T-cell (primary cell): ENCODE measurements at regions not wholly inside any gene's neighbourhood (a gene's known extent, or its start where the extent isn't known, plus 50 kb on each side); places are given as distances from the start of the nearest gene placed in this dataset.

Experiments used
- ATAC-seq, 4 experiments: fragments of 200-7000 bp in 3 of 4; fragments of 150-1000 bp in 1 of 4; cut with Tn5 transposase; replicated peaks in 1 of 4; 1 replicate in 3 of 4; 2 replicates in 1 of 4; pipeline ENCODE4 v1.10.0; 2021; ENCODE audit warnings: moderate library complexity in 3 of 4, mild to moderate bottlenecking in 2 of 4, moderate number of reproducible peaks in 1 of 4
- CTCF ChIA-PET, 2 donors: fragments of 300-600 bp; sonication (Branson Sonifier 250); formaldehyde crosslinking; loops; one replicate each; lab custom pipeline; 2022; ENCODE audit warnings: antibody characterized with exemption in 2 of 2; lab: Charles Lee
- POLR2A ChIA-PET, 2 donors: fragments of 300-600 bp; sonication (Branson Sonifier 250); formaldehyde crosslinking; loops; one replicate each; lab custom pipeline; 2022; ENCODE audit warnings: antibody characterized with exemption in 2 of 2; lab: Charles Lee
- DNase-seq, 35 experiments: peaks; one replicate each; pipeline versions ENCODE4 v3.0.0 to v3.0.0-alpha.2; 2013 to 2023
- H3K27ac ChIP-seq: one replicate; pipeline ENCODE4 v1.5.1; 2013; ENCODE audit warnings: low read length
- H3K27me3 ChIP-seq, 2 experiments: replicated peaks in 1 of 2; 1 replicate in 1 of 2; 2 replicates in 1 of 2; pipeline versions ENCODE4 v1.6.1 to v1.7.0; 2013; ENCODE audit warnings: low read length in 1 of 2, mixed read lengths in 1 of 2; ENCODE audit not compliant: control insufficient read depth in 2 of 2, insufficient read depth in 2 of 2; ENCODE audit errors: extremely low read depth in 1 of 2
- H3K36me3 ChIP-seq, 2 donors: 1 replicate in 1 of 2; 2 replicates in 1 of 2; pipeline versions ENCODE4 v1.6.1 to v1.7.0; 2013; ENCODE audit warnings: low read length in 1 of 2; ENCODE audit not compliant: control insufficient read depth in 2 of 2, insufficient read depth in 1 of 2; ENCODE audit errors: extremely low read depth in 1 of 2
- H3K4me1 ChIP-seq, 2 experiments: 1 replicate in 1 of 2; 2 replicates in 1 of 2; pipeline versions ENCODE4 v1.6.1 to v1.7.0; 2013; ENCODE audit warnings: low read length in 2 of 2, mixed read lengths in 1 of 2; ENCODE audit not compliant: insufficient read depth in 2 of 2, control insufficient read depth in 1 of 2; ENCODE audit errors: extremely low read depth in 1 of 2
- H3K4me3 ChIP-seq, 2 donors: 1 replicate in 1 of 2; 2 replicates in 1 of 2; pipeline versions ENCODE4 v1.5.1 to v1.7.0; 2013; ENCODE audit warnings: mild to moderate bottlenecking in 2 of 2, low read length in 1 of 2, moderate library complexity in 1 of 2; ENCODE audit not compliant: control insufficient read depth in 1 of 2; ENCODE audit errors: extremely low read depth in 1 of 2
- H3K9me3 ChIP-seq: 2 replicates; pipeline ENCODE4 v1.7.0; 2013
- H3K27ac Mint-ChIP-seq, 2 donors: one replicate each; pipeline ENCODE4 v1.8.0; 2020 to 2021; ENCODE audit warnings: mild to moderate bottlenecking in 2 of 2, mixed read lengths in 2 of 2
- H3K27me3 Mint-ChIP-seq, 2 donors: one replicate each; pipeline ENCODE4 v1.8.0; 2021 to 2022; ENCODE audit warnings: mixed read lengths in 2 of 2
- H3K36me3 Mint-ChIP-seq: one replicate; pipeline ENCODE4 v1.8.0; 2021; ENCODE audit warnings: mixed read lengths
- H3K4me1 Mint-ChIP-seq, 3 donors: one replicate each; pipeline ENCODE4 v1.8.0; 2020 to 2022; ENCODE audit warnings: mixed read lengths in 3 of 3, mild to moderate bottlenecking in 1 of 3
- H3K4me3 Mint-ChIP-seq, 3 donors: one replicate each; pipeline ENCODE4 v1.8.0; 2020 to 2022; ENCODE audit warnings: mild to moderate bottlenecking in 3 of 3, mixed read lengths in 3 of 3, moderate library complexity in 3 of 3
- H3K9me3 Mint-ChIP-seq, 3 donors: one replicate each; pipeline ENCODE4 v1.8.0; 2020 to 2022; ENCODE audit warnings: mixed read lengths in 3 of 3
- WGBS: methylation state at CpG from one replicate; pipeline ENCODE4 v1.1.5; 2013; ENCODE audit warnings: missing lambda C conversion rate; ENCODE audit not compliant: insufficient coverage; 5-methylcytosine and 5-hydroxymethylcytosine counted together

DNA sequence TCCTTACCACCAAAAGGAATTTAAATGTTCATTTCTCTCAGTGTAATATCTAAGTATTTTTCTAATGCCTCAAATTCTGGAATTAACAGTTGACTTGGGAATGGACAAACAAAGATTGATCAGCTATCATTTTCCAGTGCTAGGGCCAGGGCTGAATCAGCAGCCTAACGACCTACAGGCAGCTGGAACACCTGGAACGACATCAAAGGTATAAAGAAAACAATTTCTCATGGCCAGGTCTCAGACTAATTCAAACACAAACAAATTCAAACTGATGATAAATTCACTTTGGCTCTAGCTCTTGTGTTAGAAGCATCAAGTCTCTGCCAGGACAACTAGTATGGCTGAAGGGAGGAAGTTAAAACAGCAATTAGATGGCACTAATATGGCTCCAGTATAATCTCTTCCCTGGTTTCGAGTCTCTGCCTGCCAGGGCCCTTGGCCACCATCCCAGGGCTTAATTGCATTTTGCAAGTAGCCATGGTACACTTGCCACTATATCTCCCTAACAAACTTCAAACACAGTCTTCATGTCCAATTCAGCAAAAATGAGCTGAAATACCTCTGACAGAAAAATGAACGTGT is 70.2 kb upstream of the FSHR start:
- no peak for DNase-seq
- no peaks in the 10 kb centered on the region for H3K36me3 Mint-ChIP-seq

DNA sequence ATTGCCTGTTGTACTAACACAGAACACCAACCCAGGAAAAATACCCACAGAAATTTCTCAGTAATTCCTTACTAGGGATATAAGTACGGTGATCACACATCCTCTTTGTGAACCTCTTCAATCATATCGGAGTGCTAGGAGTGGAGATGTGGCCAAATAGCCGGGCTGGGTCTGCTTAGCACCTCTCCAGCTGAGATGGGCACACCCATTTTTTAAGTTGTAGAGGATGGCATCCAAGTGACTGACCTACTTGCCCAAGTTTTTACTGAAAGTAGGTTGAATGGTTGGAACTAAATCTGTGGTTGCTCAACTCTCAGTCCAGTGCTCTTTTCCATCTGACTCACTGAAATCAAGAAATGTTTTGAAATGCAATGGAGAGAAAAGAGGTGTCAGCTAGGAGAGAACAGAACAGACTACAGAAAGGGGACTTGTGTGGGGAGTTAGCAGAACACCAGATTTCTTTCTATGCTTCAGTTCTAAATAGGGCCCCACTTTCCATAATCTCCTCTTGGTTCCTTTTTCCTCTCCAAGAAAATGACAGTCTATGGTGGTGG is 68.7 kb upstream of the FSHR start:
- ChIA-PET CTCF (no interaction called here), POLR2A (no interaction called here)
- DNase-seq (no peak), ATAC-seq (no peak)
- no peak overlapping the region for H3K27ac ChIP-seq
- H3K4me3 Mint-ChIP-seq, result no peak overlapping the region
- H3K36me3 Mint-ChIP-seq, result no peaks in the 10 kb centered on the region
- H3K9me3 ChIP-seq, result no peaks in the 10 kb centered on the region
- H3K27me3 ChIP-seq, result no peaks in the 10 kb centered on the region
- no peaks in the 10 kb centered on the region for H3K36me3 ChIP-seq
- no peaks in the 10 kb centered on the region for H3K4me1 Mint-ChIP-seq
- no peaks in the 10 kb centered on the region for H3K4me1 ChIP-seq
- H3K9me3 Mint-ChIP-seq, result peaks cover 0 to 18% (median 15%) of the 10 kb centered on the region in 3 donors
- no peak overlapping the region for H3K4me3 ChIP-seq
- H3K27ac Mint-ChIP-seq, result no peak overlapping the region
- WGBS, result 67% methylated on average over 1 of the region's 3 CpGs
- no peaks in the 10 kb centered on the region for H3K27me3 Mint-ChIP-seq

More for the DNA sequence above, 70.2 kb upstream of the FSHR start:
- no peaks in the 10 kb centered on the region for H3K27me3 ChIP-seq
- Mint-ChIP-seq H3K9me3 (peaks cover 0 to 18% (median 9%) of the 10 kb centered on the region in 3 donors), H3K27me3 (no peaks in the 10 kb centered on the region), H3K4me3 (no peak overlapping the region), H3K27ac (no peak overlapping the region), H3K4me1 (no peaks in the 10 kb centered on the region)
- H3K27ac ChIP-seq, result no peak overlapping the region
- no peak for ATAC-seq
- CTCF ChIA-PET, result no interaction called here
- no peaks in the 10 kb centered on the region for H3K36me3 ChIP-seq
- H3K4me1 ChIP-seq, result no peaks in the 10 kb centered on the region
- POLR2A ChIA-PET, result no interaction called here
- H3K9me3 ChIP-seq, result no peaks in the 10 kb centered on the region
- WGBS, result 28% methylated on average over 3 of the region's 4 CpGs
- H3K4me3 ChIP-seq, result no peak overlapping the region

DNA sequence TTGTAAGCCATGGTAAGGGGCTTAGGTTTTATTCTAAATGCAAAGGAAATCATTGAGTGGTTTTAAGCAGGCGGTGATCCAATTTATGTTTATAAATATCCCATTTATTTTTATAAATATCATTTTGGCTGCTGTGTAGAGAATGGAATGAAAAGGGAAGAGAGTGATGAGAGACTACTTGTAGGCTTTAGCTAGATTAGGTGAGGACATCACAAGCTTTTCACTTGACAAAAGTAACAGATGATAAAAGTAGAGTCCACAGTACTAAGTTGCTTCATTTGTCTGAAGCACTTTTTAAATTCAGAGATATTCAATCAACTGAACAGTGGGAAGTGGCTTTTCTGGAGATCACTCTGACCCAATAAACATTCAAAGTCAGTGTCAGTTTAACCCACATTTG is 65.4 kb upstream of the FSHR start:
- POLR2A ChIA-PET, result no interaction called here
- H3K27me3 Mint-ChIP-seq, result no peaks in the 10 kb centered on the region
- whole genome bisulfite sequencing, result no CpG with 5 or more reads among the region's 1 CpG

DNA sequence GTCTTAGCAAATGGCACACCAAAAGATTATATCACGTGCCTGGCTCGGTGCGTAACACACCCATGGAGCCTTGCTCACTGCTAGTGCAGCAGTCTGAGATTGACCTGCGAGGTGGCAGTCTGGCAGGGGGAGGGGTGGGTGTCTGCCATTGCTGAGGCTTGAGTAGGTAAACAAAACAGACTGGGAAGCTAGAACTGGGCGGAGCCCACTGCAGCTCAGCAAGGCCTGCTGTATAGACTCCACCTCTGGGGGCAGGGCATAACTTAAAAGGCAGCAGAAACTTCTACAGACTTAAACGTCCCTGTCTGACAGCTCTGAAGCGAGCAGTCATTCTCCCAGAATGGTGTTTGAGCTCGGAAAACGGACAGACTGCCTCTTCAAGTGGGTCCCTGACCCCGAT is 55.9 kb upstream of the FSHR start:
- Histone ChIP-seq H3K36me3 (no peaks in the 10 kb centered on the region), H3K27ac (no peak overlapping the region), H3K9me3 (no peaks in the 10 kb centered on the region), H3K4me3 (no peak overlapping the region), H3K4me1 (no peaks in the 10 kb centered on the region), H3K27me3 (no peaks in the 10 kb centered on the region)
- Mint-ChIP-seq H3K4me3 (no peak overlapping the region), H3K27me3 (peaks cover 0 to under 1% of the 10 kb centered on the region in 2 donors), H3K9me3 (peaks cover 0 to 28% (median 17%) of the 10 kb centered on the region in 3 donors), H3K4me1 (no peaks in the 10 kb centered on the region), H3K27ac (no peak overlapping the region), H3K36me3 (no peaks in the 10 kb centered on the region)
- 76% methylated on average over 10 of the region's 10 CpGs for WGBS
- ChIA-PET POLR2A (no interaction called here), CTCF (no interaction called here)
- DNase-seq (no peak), ATAC-seq (no peak)

More for the DNA sequence above, 65.4 kb upstream of the FSHR start:
- no peak overlapping the region for H3K4me3 ChIP-seq
- no peaks in the 10 kb centered on the region for H3K27me3 ChIP-seq
- H3K4me1 ChIP-seq, result no peaks in the 10 kb centered on the region
- DNase-seq (no peak), ATAC-seq (no peak)
- Mint-ChIP-seq H3K9me3 (peaks cover 0 to 16% (median 14%) of the 10 kb centered on the region in 3 donors), H3K4me3 (no peak overlapping the region), H3K36me3 (no peaks in the 10 kb centered on the region), H3K4me1 (no peaks in the 10 kb centered on the region), H3K27ac (no peak overlapping the region)
- H3K9me3 ChIP-seq, result no peaks in the 10 kb centered on the region
- H3K36me3 ChIP-seq, result no peaks in the 10 kb centered on the region
- CTCF ChIA-PET, result no interaction called here
- H3K27ac ChIP-seq, result no peak overlapping the region

DNA sequence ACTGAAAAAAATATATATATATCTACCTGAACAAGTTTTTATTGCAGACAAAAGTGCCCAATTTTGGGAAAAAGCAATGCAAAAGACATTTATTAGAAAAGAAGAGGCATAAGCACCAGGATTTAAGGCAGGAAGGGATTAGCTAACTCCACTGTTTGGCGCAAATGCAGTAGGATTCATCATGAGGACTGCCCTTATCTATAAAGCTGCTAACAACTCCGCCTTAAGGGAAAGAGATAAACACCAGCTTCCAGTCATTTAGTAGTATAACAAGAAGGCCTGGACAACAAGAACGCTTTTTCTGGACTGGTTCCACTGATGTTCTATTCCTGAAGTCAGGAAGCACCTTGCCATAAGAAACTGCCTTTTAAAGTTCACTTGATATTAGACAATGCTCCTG is 52.9 kb upstream of the FSHR start:
- H3K9me3 ChIP-seq, result no peaks in the 10 kb centered on the region
- POLR2A ChIA-PET, result no interaction called here

More for the DNA sequence above, 52.9 kb upstream of the FSHR start:
- no peak for ATAC-seq
- Histone ChIP-seq H3K36me3 (no peaks in the 10 kb centered on the region), H3K27ac (no peak overlapping the region), H3K4me3 (no peak overlapping the region), H3K4me1 (no peaks in the 10 kb centered on the region), H3K27me3 (no peaks in the 10 kb centered on the region)
- H3K4me1 Mint-ChIP-seq, result no peaks in the 10 kb centered on the region
- peaks cover 2 to 20% (median 20%) of the 10 kb centered on the region in 3 donors for H3K9me3 Mint-ChIP-seq
- H3K27ac Mint-ChIP-seq, result no peak overlapping the region
- H3K4me3 Mint-ChIP-seq, result no peak overlapping the region
- no peaks in the 10 kb centered on the region for H3K36me3 Mint-ChIP-seq
- H3K27me3 Mint-ChIP-seq, result peaks cover 0 to 3% of the 10 kb centered on the region in 2 donors
- no peak for DNase-seq
- CTCF ChIA-PET, result no interaction called here
- WGBS, result 45% methylated on average over 2 of the region's 3 CpGs
